ENCODE measurements at regions not wholly inside any gene's neighbourhood (a gene's known extent, or its start where the extent isn't known, plus 50 kb on each side); places are given as distances from the start of the nearest gene placed in this dataset.

DNA sequence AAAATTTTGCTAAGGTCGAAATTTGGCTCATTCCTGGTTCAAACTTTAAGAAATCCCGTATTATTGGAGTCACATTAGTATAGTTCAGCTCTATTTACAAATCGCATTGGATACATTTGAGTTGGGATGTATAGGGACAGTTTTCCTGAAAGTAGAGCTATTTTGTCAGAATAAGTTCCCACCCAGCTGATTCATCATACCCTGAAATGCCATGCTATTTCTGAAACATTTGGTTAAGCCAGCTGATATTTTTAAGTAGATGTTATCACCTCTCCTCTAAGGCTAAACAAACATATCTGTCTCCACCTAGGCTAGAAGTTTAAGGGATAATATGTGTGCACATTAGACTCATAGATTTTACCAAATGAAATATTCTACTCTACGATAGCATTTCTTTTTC lies 226.2 kb upstream of the ARGLU1 start:
- H3K79me2 ChIP-seq = no peaks in the 10 kb centered on the region
- no peaks in the 10 kb centered on the region for H3K4me1 ChIP-seq (ENCODE audit: insufficient read depth)
- no peak overlapping the region for H3K4me2 ChIP-seq
- WGBS (ENCODE audit: low lambda C conversion rate, missing lambda C conversion rate) = 77% methylated on average over 4 of the region's 4 CpGs
- H3K9me2 ChIP-seq (replicated peaks; ENCODE audit: insufficient read depth) = no peaks in the 10 kb centered on the region
- no peak for DNase-seq (ENCODE audit: low spot score)
- no peaks in the 10 kb centered on the region for H3K9me3 ChIP-seq (ENCODE audit: low read depth)
- no peaks in the 10 kb centered on the region for H3K36me3 ChIP-seq (replicated peaks; ENCODE audit: insufficient read depth, low read depth)
- no peak overlapping the region for H3K27ac ChIP-seq
- no peak overlapping the region for H2AFZ ChIP-seq
- no peaks in the 10 kb centered on the region for H4K20me1 ChIP-seq (ENCODE audit: insufficient read depth, poor library complexity, severe bottlenecking)
- H3K27me3 ChIP-seq = peaks cover 15% of the 10 kb centered on the region
- no peak overlapping the region for H3K4me3 ChIP-seq
- TF ChIP-seq, protein P1, sequence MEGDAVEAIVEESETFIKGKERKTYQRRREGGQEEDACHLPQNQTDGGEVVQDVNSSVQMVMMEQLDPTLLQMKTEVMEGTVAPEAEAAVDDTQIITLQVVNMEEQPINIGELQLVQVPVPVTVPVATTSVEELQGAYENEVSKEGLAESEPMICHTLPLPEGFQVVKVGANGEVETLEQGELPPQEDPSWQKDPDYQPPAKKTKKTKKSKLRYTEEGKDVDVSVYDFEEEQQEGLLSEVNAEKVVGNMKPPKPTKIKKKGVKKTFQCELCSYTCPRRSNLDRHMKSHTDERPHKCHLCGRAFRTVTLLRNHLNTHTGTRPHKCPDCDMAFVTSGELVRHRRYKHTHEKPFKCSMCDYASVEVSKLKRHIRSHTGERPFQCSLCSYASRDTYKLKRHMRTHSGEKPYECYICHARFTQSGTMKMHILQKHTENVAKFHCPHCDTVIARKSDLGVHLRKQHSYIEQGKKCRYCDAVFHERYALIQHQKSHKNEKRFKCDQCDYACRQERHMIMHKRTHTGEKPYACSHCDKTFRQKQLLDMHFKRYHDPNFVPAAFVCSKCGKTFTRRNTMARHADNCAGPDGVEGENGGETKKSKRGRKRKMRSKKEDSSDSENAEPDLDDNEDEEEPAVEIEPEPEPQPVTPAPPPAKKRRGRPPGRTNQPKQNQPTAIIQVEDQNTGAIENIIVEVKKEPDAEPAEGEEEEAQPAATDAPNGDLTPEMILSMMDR (IDR thresholded peaks at IDR 0.05; ENCODE audit: poor library complexity) = no peak
- TF ChIP-seq EZH2phosphoT487 (IDR thresholded peaks at IDR 0.05; ENCODE audit: low read depth, severe bottlenecking, unreplicated experiment) (no peak), EZH2 (IDR thresholded peaks at IDR 0.05; ENCODE audit: borderline replicate concordance) (no peak)

DNA sequence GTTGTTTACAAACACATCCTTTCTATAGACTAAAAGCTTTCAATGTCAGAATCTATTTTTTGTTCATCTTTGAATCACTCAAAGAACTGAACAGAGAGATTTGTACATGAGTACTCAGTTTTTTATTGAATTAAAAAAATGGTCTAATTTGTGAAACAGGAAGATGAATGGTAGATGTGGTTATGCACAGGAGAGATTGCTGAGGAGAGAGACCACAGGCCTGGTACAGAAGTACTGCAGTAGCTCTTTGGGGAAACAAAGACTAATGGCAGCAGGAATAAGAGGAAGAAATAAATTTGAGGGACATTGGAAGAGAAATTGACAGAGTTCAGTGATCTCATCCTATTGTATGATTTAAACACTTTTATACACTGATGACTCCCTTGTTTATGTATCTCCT lies 222.0 kb upstream of the ARGLU1 start:
- H3K4me3 ChIP-seq = no peak overlapping the region
- H3K79me2 ChIP-seq = no peaks in the 10 kb centered on the region
- no peaks in the 10 kb centered on the region for H3K4me1 ChIP-seq (ENCODE audit: insufficient read depth)
- H3K36me3 ChIP-seq (replicated peaks; ENCODE audit: insufficient read depth, low read depth) = no peaks in the 10 kb centered on the region
- H3K9me2 ChIP-seq (replicated peaks; ENCODE audit: insufficient read depth) = no peaks in the 10 kb centered on the region
- no peaks in the 10 kb centered on the region for H3K27me3 ChIP-seq
- H3K4me2 ChIP-seq = no peak overlapping the region
- H3K27ac ChIP-seq = no peak overlapping the region
- TF ChIP-seq EZH2 (IDR thresholded peaks at IDR 0.05; ENCODE audit: borderline replicate concordance) (no peak), EZH2phosphoT487 (IDR thresholded peaks at IDR 0.05; ENCODE audit: low read depth, severe bottlenecking, unreplicated experiment) (no peak)
- TF ChIP-seq, protein P1 (IDR thresholded peaks at IDR 0.05; ENCODE audit: poor library complexity) = no peak
- no peak overlapping the region for H2AFZ ChIP-seq
- no peak for DNase-seq (ENCODE audit: low spot score)
- no peaks in the 10 kb centered on the region for H4K20me1 ChIP-seq (ENCODE audit: insufficient read depth, poor library complexity, severe bottlenecking)
- no peaks in the 10 kb centered on the region for H3K9me3 ChIP-seq (ENCODE audit: low read depth)

DNA sequence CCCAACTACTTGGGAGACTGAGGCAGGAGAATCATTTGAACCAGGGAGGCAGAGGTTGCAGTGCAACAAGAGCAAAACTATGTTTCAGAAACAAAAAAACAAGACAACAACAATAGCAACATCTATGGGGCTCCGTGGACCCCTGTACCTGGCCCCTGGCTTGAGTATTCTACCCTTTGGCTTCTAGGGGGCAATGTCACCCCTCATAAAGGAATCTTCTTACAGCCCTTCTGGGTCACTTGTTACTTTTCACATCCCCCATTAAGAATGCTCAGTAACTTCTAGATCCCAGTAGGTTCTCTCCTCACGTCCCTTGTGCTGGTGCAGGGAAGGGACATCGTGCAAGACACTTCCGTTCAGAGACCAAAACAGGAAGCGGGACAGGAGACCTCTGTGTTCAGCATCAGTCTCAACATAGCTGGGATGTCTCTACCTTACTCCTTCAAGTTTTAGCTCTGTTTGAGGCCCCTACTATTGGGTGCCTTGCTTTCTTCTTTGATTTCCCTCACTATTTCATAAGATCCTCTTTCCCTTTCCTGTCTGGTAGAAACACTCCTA lies 218.1 kb upstream of the ARGLU1 start:
- WGBS (ENCODE audit: low lambda C conversion rate, missing lambda C conversion rate) = 75% methylated on average over 5 of the region's 5 CpGs
- Histone ChIP-seq H3K9me3 (ENCODE audit: low read depth) (no peaks in the 10 kb centered on the region), H3K27ac (no peak overlapping the region), H3K79me2 (no peaks in the 10 kb centered on the region), H3K4me1 (ENCODE audit: insufficient read depth) (no peaks in the 10 kb centered on the region), H2AFZ (no peak overlapping the region), H3K9me2 (replicated peaks; ENCODE audit: insufficient read depth) (no peaks in the 10 kb centered on the region), H3K4me2 (no peak overlapping the region), H4K20me1 (ENCODE audit: insufficient read depth, poor library complexity, severe bottlenecking) (no peaks in the 10 kb centered on the region), H3K4me3 (no peak overlapping the region), H3K36me3 (replicated peaks; ENCODE audit: insufficient read depth, low read depth) (no peaks in the 10 kb centered on the region), H3K27me3 (no peaks in the 10 kb centered on the region)
- TF ChIP-seq EZH2phosphoT487 (IDR thresholded peaks at IDR 0.05; ENCODE audit: low read depth, severe bottlenecking, unreplicated experiment) (no peak), EZH2 (IDR thresholded peaks at IDR 0.05; ENCODE audit: borderline replicate concordance) (no peak)
- TF ChIP-seq, protein P1 (IDR thresholded peaks at IDR 0.05; ENCODE audit: poor library complexity) = no peak
- no peak for DNase-seq (ENCODE audit: low spot score)

DNA sequence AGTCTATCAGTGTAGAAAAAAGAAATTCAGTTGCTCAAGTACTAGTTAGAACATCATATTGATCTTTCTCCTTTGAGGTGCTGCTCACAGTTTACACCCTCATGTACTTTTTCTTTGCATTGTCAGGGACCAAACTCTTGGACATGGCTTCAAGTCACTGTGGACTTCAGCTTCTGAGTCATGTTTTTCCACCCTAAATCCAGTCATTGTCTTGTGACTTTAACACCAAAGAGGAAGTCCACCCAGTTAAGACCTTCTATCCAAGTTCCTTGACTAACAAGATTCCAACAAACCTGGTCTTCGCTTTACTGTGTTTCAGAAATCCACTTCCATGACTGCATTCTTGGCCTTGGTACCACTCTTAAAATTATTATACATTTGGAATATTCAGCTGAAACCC lies 206.7 kb upstream of the ARGLU1 start:
- no peak for DNase-seq (ENCODE audit: low spot score)
- Histone ChIP-seq H3K4me2 (no peak overlapping the region), H3K27me3 (no peaks in the 10 kb centered on the region), H3K27ac (peak overlapping the region; percentile 64), H3K9me3 (ENCODE audit: low read depth) (no peaks in the 10 kb centered on the region), H2AFZ (no peak overlapping the region), H3K9me2 (replicated peaks; ENCODE audit: insufficient read depth) (no peaks in the 10 kb centered on the region), H3K4me1 (ENCODE audit: insufficient read depth) (no peaks in the 10 kb centered on the region), H3K4me3 (no peak overlapping the region), H4K20me1 (ENCODE audit: insufficient read depth, poor library complexity, severe bottlenecking) (no peaks in the 10 kb centered on the region), H3K79me2 (no peaks in the 10 kb centered on the region), H3K36me3 (replicated peaks; ENCODE audit: insufficient read depth, low read depth) (no peaks in the 10 kb centered on the region)
- 100% methylated on average over 1 of the region's 1 CpG for WGBS (ENCODE audit: low lambda C conversion rate, missing lambda C conversion rate)
- TF ChIP-seq EZH2phosphoT487 (IDR thresholded peaks at IDR 0.05; ENCODE audit: low read depth, severe bottlenecking, unreplicated experiment) (no peak), EZH2 (IDR thresholded peaks at IDR 0.05; ENCODE audit: borderline replicate concordance) (no peak)
- TF ChIP-seq, protein P1 (IDR thresholded peaks at IDR 0.05; ENCODE audit: poor library complexity) = no peak

Data from hepatocyte (in vitro differentiated cells).